Fibroblast of the aortic adventitia (primary cell): ENCODE measurements at regions not wholly inside any gene's neighbourhood (a gene's known extent, or its start where the extent isn't known, plus 50 kb on each side); places are given as distances from the start of the nearest gene placed in this dataset.
A peak's percentile ranks its signal among the peaks of the same experiment; 100 is the strongest.

ENCODE experiments used
- DNase-seq: peaks from one replicate; pipeline ENCODE4 v3.0.0-alpha.2; 2010; ENCODE audit warnings: low read depth
- H3K4me3 ChIP-seq: 2 replicates; pipeline ENCODE4 v1.5.1; 2011; ENCODE audit warnings: low read depth, mild to moderate bottlenecking, control low read depth, low read length, moderate library complexity
- CTCF ChIP-seq: IDR thresholded peaks from 2 replicates; pipeline ENCODE4 v1.5.1; 2011; ENCODE audit warnings: mild to moderate bottlenecking, low read length, control low read depth, inconsistent platforms; ENCODE audit not compliant: insufficient read depth

DNA sequence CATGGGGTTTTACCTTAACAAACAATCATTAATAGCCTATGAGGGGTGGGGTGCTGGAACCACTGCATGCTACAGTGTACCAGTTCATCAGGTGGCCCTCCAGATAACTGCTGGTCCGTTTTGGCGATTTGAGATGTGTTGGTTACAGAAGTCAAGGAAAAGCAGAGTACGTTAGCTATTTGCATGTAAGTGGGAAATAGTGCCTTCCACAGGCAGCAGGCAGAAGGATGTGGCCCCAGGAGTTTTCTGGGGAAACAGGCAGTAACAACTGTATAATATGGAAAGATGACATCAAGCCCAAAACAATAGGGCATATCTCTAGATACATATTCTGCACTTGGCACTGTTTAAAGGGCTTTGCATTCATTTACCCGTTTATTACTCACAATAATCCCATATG, 245.7 kb downstream of the COL4A1 start:
- no peak for DNase-seq
- TF ChIP-seq CTCF: no peak
- H3K4me3 ChIP-seq: no peak overlapping the region

GRCh38 chr13:110057052-110057451, 249.9 kb downstream of the COL4A1 start:
- TF ChIP-seq CTCF: no peak
- no peak for DNase-seq
- H3K4me3 ChIP-seq: no peak overlapping the region

DNA sequence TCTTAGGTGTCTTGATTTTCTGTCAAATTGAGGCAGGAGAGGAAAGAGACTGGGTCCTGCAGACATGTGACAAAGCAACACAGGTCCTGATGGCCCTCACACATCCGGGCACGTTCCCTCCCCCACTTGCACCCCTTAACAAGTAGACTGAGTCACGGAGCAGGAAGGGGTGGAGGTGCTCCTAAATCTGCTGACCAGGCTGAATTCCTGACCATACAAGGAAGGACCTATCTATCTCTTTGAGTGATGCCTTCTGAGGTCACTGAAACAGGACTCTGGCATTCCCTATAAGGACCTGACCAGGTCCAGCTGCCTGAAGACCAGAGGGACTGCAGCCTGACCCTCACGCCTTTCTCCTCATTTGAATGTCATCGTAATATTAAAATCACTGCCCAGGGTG, 250.3 kb downstream of the COL4A1 start:
- TF ChIP-seq CTCF: no peak
- no peak overlapping the region for H3K4me3 ChIP-seq
- DNase-seq: no peak

GRCh38 chr13:110055089-110055488, 251.9 kb downstream of the COL4A1 start:
- no peak overlapping the region for H3K4me3 ChIP-seq
- no peak for TF ChIP-seq CTCF
- DNase-seq: no peak

DNA sequence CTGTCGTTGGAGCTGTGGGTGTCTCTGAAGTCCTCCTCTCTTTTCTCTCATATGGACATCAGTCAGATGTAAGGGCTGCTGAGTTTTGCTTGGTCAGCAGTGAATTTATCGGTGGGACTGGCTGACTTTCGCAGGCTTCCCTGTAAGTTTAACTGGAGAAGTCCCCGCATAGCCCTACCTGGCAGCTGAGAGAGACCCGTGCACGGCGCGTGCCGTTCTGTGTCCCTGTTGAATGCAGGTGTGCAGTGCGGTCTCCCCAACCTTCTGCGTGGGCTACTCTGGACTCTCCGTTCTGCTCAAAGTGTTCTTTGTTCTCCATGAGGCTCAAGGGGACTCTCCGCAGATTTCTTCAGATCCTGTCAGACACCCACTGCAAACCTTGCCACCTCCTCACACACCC, 252.9 kb downstream of the COL4A1 start:
- no peak for TF ChIP-seq CTCF
- no peak for DNase-seq
- H3K4me3 ChIP-seq: no peak overlapping the region

- H3K4me3 ChIP-seq: no peak overlapping the region
- peak; percentile 97 for DNase-seq
- no peak for TF ChIP-seq CTCF
Observed at GRCh38 chr13:110047496-110047895, 259.5 kb downstream of the COL4A1 start.

GRCh38 chr13:110046811-110047210, 260.1 kb downstream of the COL4A1 start:
- peak; percentile 36 for DNase-seq
- no peak overlapping the region for H3K4me3 ChIP-seq
- no peak for TF ChIP-seq CTCF
